Umbilical cord (tissue), 1 donor: ENCODE measurements at regions not wholly inside any gene's neighbourhood (a gene's known extent, or its start where the extent isn't known, plus 50 kb on each side); places are given as distances from the start of the nearest gene placed in this dataset.

Source experiments
- DNase-seq: peaks from one replicate; pipeline ENCODE4 v3.0.0-alpha.2; 2015; ENCODE audit warnings: low spot score

DNA sequence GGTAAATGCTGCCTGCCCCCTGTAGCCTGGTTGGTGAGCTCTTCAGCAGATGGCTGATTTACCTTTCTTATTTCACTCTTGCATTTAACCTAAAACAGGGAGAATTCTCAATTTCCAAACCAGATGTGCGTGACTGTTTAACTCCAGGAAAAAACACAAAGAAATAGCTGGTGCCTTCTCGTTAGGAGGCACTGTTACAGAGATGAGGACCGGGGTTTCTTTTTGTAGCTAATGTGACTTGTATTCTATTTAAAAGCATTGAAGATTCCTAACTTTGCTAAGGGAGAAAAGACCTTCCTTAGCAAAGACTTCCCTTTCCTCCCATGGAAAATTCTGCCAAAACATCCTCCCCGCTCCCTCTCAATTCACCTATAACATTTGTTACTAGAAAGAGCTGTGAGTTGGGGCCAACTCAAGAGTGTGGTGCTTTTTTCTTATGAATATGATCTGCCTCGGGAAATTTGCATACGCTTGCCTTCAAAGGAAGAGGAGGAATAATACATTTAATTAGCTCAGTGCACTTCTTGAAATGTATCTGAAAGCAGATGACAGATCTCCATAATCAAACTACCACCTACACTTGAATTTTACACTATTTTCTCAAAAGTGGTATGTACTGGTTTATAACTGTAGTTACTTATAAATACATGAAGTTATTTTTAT, 102.0 kb upstream of the ARID2 start:
- DNase-seq = no peak

DNA sequence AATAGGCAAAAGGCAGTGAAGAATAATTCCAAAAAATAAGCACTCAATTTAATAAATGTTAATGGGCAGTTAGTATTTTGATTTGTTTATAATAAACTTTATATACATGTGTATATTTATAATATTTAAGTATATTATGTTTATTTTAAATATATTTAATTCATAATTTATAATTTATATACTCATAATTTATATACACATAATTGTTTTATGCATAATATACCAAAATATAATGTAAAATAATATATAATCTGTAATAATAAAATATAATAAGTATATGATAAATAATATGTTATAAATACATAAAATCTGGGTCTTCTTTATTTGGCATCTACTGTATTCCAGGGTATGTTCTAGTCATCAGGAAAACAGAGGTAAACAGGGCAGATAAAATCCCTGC, 100.2 kb upstream of the ARID2 start:
- no peak for DNase-seq

DNA sequence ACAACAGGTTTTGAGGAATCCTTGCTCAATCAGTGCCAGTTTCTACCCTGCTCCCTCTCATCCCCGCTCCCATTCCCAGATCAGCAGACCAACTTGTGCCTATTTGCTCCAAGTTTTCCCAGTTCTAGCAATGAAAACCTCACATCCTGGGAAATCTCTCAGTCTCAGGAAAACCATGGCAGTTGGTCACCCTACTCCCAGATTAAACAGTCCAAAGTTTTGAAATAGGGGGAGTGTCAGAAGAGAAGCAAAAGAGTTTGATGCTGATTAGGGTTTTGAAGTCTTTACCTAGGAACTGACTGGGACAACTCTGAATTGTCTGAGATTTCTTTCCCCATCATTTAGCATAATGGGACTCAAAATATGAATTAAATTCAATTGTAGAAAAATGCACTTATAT, 95.8 kb upstream of the ARID2 start:
- no peak for DNase-seq

DNA sequence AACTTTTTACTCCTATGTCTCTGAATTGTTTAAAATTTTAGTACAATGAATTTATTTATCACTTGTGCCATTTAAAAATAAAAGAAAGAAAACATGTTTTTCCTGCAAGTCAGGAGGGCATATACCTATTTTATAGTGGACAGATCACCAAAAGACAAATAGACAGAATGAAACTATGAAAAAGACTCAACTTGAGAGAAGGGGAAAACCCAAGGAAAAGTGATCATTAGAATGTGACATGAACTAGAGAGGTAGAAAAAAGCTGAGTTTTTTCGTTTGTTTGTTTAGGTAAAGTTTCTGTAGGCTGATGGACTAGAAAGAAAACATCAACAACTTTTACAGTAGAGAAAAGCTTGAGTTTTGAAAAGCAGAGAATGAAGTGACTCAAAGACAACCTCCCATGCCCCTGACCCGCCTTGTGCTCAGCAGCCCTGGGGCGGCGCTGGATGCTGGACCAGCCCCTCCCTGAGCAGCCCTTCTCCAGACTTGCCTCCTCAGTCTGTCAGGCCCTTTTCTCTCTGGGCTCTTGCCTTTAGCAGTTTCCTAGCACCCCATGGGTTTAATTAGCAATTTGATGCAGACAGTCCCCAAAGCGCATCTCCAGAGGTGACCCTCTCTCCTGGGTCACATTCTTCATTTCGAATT, 95.1 kb upstream of the ARID2 start:
- no peak for DNase-seq

DNA sequence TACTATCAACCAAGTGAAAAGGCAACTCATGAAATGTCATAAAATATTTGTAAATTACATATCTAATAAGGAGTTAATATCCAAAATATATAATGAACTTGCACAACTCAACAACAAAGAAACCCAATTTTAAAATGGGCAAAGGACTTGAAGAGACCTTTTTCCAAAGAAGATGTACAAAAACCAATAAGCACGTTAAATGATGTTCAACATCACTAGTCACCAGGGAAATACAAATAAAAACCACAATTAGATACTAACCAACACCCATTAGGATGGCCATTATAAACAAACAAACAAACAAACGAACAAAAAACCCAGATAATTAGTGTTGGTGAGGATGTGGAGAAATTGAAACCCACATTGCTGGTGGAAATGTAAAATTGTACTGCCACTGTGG, 92.3 kb upstream of the ARID2 start:
- DNase-seq = no peak

DNA sequence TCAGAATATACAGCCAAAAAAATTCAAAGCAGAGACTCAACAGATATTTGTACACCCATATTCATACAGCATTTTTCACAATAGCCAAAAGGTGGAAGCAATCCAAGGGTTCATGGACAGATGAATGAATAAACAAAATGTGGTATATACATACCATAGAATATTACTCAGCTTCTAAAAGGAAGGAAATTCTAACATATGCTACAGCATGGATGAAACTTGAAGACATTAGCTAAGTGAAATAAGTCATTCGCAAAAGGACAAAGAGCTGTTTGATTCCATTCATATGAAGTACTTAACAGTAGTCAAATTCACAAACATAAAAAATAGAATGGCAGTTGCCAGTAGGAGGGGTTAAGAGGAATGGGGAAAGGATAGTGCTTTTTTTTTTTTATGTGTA, 91.8 kb upstream of the ARID2 start:
- DNase-seq = no peak

DNA sequence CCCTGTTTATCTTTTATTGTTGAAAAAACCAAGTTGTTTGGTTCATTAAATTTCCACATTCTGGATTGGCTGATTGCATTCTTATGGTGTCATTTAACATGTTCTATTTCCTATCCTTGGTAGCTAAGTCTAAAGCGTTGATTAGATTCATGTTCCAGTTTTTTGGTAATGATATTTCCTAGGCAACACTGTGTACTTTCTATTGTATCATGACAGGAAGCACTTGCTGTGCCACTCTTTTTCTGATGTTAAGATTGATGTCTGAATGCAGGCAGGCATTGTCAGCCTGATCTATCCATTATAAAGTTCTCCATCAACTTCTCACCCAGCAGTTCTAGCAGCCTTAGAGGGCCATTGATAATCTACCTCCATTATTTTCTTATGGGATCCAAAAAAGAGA, 91.1 kb upstream of the ARID2 start:
- DNase-seq = no peak

DNA sequence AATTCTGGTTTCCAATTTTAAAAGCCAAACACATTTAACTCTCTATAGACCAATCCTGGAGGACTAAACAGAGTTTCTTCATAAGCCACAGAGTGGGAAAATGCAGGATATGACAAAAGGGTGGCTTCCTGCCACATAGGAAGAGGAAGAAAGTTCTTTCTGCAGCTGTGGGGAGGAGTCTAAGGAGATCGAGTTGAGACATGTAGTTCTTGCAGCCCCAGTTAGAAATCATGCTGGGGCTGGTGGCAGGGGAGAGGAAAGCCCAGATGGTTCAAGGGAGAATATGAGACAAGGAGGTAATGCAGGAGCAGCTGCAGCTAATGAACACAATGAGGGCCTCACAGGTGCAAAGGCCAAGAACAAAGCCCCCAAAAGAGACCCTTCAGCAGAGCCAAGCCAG, 85.0 kb upstream of the ARID2 start:
- no peak for DNase-seq

DNA sequence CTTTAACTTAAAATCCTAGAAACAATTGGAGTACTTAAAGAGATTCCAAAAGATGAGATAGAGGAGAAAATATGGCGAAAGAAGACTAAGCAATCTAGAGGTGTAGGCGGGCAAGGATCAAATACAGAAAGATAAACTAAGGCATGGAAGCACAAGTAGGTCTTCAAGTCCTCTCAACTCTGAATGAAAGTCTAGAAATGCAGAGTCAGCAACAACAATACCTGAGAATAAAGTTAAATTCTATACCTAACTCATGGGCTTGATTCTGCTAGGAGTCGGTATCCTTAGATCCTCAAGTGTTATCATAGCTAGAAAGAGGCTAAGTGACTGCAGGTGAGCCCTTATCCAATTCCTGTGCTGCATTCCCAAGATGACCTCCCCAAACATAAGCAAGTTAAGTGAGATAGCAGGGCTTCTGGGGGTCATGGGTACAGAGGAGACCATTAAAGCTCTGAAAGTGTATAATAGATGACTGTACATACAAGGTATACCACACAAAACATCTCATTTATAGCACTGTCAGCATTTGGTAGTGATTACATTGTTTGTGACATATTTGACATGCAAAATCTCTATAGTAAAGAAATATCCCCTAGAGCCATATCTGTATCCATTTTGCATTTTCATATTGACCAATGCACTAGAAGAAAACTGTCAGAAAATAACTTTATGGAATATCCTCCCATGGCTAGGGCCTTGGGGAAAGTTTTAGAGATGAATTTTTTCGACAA, 82.5 kb upstream of the ARID2 start:
- no peak for DNase-seq

DNA sequence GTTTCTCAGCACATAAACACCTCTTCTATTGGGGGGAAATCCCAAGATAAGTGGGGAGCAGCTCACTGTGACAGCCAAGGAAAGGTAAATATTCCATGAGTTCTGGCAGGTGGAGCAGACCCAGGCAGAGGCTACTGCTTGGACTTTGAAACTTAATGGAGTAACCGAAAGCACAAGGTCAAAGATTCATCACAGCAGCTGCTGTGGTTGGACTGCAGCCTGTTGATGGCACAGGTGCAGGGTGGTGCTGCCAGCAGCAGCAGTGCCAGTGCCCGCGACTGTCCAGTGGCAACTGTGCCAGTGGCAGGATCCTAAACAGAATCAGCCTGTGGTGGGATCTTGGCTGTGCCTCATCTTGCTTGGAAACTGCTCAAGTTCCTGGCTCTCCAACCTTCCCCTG, 81.4 kb upstream of the ARID2 start:
- DNase-seq = no peak

DNA sequence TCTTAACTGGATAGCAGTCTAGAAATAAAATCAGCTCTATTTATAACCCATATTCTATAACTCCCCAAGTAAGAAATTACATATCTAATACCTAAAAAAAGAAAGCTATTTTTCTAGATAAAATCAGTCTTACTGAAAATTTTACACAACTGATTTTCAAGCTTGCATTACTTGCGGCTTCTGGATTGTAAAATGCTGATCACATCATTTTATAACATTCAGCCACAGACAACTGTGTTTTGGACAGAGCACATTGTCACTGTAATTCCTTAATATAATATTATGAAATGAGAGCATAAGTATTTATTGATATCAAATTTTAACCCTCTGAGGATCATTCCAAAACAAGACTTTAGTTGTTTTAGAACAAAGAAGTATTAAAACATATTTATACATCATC, 78.5 kb upstream of the ARID2 start:
- no peak for DNase-seq

DNA sequence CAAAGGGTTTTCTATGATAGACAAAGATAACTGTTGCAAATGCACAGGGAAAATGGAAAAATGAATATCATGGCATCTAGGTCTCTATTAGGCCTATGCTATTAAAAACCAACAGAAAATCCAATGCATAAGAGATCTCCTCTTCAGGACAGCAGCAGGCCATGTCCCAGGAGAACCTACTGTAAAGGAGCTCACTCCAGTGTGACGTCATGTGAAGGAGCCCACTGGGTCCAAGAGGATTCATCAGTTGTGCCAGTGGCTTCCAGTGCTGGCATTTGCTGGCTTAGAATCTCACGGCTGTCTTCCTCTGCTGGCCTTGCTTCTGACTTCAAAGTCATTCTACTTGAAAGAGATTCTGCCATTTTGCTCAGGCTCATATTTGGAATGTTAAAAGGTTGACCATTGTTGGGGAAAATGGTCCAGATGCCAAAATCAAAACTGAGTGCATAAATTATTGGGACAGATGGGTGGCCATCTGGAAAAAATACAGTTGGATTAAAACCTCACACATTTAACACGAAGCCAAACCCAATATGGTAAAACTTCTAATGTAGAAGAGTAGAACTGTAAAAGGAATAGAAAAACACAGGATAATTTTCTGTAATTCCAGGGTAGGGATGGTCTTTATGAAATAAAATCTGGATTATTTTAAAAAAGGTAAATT, 75.4 kb upstream of the ARID2 start:
- no peak for DNase-seq

DNA sequence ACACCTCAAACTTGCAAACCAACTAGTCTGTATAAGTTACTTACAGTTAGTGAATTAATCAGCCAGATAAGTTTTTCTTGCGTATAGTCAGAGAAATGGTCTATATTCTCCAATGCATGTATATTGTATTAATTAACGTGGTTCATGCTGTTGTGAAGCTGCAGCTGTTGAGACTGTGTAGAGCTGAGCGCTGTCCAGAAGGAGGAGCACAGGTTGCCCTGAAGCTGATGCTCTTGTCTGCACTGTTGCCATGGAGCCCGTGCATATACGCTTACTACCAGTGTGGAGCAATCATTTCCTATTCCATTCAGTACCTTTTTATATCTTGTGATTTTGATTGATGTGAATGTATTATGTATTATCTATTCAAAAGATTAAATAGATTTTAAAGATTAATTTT, 74.3 kb upstream of the ARID2 start:
- DNase-seq = no peak

DNA sequence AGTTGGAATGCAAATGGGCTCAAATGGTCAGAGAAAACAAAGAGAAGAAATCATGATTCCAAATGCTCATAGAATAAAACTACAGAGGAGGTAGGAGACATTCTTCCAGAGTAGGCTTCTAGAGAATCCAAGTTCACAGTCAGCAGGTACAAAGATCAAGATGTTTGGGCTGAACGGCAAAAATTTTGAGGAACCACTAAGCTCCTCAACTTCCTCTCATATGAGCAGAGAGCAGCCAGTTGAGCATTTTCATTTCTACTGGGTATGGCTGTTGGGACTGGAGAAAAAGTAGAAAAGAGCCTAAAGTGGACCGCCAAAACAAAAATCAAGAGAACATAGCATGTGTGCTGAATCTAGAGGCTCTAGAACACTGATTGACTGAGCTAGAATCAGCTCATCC, 73.8 kb upstream of the ARID2 start:
- no peak for DNase-seq

DNA sequence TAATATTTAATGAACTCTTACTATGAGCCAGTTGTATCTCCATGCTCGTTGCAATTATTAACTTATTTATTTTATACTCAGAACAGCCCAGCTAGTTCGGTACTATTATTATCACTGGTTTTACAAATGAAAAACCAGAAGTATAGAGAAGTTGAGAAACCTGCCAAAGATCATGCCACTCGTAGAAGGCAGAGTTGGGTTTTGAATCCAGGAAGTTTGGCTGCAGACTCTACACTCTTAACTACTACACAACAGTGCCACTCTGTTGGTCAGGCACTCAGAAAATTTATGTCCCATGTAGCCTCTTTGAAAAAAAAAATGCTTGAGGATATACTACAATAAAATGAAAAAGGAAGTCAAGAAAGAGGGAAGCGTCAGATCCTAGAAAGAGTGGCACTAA, 71.5 kb upstream of the ARID2 start:
- DNase-seq = no peak

DNA sequence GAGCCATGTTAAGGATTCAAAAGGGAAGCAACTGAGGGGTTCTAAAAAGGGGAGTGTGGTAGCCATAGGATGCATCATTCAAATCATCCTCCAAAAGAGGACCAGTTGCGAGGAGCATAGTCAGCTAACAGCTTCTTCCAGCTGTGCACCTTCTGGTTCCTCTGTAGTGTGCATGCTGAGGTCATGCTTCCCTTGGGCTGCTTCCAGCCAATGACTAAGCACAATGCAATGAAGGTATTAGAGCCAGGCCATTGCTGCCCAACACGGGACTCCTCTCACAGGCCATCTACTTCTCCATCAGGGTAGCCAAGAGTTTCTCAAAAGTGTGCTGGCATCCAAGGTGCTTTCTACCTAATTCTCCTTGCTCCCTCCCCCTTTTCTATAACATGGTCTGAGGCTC, 69.2 kb upstream of the ARID2 start:
- no peak for DNase-seq

DNA sequence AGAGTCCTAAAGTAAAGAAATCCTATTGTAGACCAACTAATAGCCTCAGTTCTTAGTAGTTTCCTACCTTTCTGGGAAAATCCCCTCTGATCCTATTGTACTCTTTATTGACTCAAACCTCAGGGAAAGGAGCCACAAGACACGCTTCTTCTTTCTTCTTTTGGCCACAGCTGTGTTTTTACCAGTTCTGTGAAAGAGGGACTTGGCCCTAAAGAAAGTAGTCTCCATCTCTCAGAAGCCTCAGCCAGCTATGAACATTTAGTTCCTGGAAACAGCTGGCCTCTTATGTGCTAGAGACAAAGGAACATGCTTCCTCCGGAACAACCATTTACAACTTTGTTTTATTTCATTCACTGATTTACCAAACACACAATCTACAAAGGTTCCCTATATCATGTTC, 66.1 kb upstream of the ARID2 start:
- DNase-seq = no peak

DNA sequence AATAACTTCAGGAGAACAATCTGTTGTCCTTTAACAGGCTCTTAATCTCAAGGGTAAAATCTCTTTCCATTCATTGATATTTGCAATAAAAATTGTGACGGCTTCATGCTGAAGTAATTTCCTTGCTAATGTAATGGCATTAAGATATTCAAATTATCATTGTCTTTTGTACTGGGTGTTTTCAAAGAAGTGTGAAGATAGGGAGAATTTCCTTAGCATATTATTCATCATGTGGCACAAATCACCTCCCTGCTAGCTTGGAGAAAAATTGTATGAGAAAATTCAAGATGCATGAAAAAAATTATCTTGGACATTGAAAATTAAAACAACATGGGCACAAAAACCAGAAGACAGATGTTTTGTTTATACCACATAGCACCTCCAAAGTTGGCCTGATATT, 63.6 kb upstream of the ARID2 start:
- no peak for DNase-seq

DNA sequence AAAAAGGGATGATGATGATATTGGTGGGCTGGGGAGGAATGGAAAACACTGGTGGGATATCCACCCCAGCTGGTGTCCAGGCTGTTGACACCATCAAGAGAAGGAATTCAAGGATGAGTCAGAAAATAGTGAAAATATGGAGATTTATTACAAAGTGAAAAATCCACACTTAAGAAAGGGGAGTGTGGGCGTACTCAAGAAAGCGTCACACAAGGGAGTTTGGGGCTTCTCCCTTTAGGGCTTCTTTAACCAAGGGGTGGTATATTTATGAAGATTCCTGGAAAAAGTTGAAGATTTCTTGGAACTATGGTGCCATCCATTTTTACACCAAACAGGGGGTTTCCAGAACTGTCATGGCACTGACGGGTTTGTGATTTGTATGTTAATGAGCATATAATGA, 63.1 kb upstream of the ARID2 start:
- no peak for DNase-seq

DNA sequence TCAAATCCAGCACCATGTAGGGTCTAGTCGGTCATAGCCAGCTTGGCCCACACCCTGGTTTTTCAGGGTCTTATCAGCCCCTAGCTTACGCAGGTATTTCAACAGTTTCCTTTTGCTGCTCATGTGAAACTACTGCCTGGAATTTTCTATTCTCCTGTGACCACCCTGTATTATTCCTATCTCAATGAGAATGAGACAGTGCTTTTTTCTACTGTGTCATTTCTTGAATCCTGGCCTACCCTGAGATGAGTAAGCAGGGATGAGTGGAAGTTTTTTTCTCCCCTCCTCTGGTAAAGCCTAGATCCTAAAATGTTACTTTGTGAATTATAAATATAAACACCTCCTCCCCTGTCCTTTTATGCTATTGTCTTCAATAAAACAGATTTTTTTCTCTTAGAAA, 62.7 kb upstream of the ARID2 start:
- DNase-seq = no peak

DNA sequence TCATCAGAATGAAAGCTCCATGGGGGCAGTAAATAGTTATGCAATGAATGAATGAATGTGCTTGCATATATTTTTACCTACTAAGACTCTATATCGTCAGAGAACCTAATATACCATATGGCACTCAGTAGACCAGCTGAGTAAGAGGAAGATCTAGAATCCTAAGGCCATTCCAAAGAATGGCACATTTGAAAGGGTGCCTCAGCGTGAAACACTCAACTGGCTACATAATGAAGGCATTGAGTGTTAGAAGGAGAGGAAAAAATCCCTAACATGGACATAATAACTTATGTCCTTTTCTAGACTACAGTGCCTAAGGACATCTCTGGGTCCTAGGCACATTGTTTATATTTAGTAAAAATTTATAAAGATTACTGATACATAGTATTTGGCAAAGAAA, 61.7 kb upstream of the ARID2 start:
- no peak for DNase-seq

DNA sequence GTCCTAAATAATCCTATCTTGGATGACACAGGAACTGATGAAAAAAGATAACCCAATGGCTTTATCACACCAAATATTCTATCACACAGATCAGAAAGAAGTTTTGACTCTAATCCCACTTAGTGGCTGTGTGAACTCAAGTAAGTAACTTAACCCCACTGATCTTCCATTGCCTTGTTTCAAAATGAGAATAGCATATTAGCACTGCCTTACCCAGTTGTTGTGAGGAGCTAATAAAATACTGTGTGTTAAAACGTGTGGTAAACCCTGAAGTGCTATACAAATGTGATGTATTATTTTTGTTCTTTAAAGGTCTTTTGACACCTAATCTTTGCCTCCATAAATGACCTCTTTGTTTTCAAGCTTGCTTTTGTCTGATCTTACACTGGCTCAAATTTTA, 60.9 kb upstream of the ARID2 start:
- no peak for DNase-seq

DNA sequence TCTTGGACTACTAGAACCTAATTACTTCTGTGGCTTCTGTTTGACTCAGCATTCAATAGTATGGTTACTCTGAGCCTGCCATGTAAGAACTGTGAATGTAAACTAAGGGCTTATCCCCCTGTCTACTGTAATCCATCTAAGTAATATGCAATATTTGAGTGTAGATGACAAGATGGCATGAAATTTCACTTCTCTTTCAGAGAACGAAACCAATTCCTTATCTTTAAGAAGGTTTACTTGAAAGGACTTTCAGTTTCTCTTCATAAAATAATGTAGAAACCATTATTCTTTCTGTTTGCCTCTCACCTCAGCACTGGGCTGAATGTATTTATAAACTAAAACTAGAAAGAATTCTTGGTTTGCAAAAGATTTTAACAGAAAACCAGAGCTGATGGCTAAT, 60.4 kb upstream of the ARID2 start:
- no peak for DNase-seq
